Sigmoid colon (tissue), 6 donors: ENCODE measurements at regions not wholly inside any gene's neighbourhood (a gene's known extent, or its start where the extent isn't known, plus 50 kb on each side); places are given as distances from the start of the nearest gene placed in this dataset.

Experiments used
- DNase-seq: peaks from one replicate; pipeline ENCODE4 v3.0.0-alpha.2; 2019
- H3K27ac ChIP-seq, 4 donors: fragments of 200-600 bp; sonication (generic); one replicate each; pipeline ENCODE4 v1.5.1; 2016 to 2019; ENCODE audit warnings: mild to moderate bottlenecking in 1 of 4
- H3K27me3 ChIP-seq, 3 donors: fragments of 200-600 bp; sonication (generic); one replicate each; pipeline ENCODE4 v1.5.1; 2019; ENCODE audit warnings: mild to moderate bottlenecking in 1 of 3
- H3K36me3 ChIP-seq, 4 donors: fragments of 200-600 bp; sonication (generic); one replicate each; pipeline ENCODE4 v1.5.1; 2016 to 2019
- H3K4me1 ChIP-seq, 4 donors: fragments of 200-600 bp; sonication (generic); one replicate each; pipeline ENCODE4 v1.5.1; 2017 to 2019
- H3K4me3 ChIP-seq, 4 donors: fragments of 200-600 bp; sonication (generic); one replicate each; pipeline ENCODE4 v1.5.1; 2017 to 2019; ENCODE audit warnings: mild to moderate bottlenecking in 2 of 4, moderate library complexity in 1 of 4
- H3K9me3 ChIP-seq, 4 donors: fragments of 200-600 bp in 3 of 4; sonication (generic) in 3 of 4; one replicate each; pipeline versions ENCODE4 v1.5.1 to v1.6.1; 2013 to 2019
- EP300 ChIP-seq, 4 donors: sonication (generic); formaldehyde crosslinking; IDR thresholded peaks; one replicate each; pipeline ENCODE4 v1.6.1; 2017; ENCODE audit warnings: antibody characterized with exemption in 4 of 4
- POLR2A ChIP-seq, 2 donors: fragments of 450-650 bp; IDR thresholded peaks; one replicate each; pipeline ENCODE4 v1.6.1; 2016; ENCODE audit warnings: antibody characterized with exemption in 2 of 2, mild to moderate bottlenecking in 2 of 2, moderate library complexity in 2 of 2
- POLR2AphosphoS5 ChIP-seq, 4 donors: sonication (generic); formaldehyde crosslinking; IDR thresholded peaks; one replicate each; pipeline ENCODE4 v1.6.1; 2017; ENCODE audit warnings: antibody characterized with exemption in 4 of 4
- WGBS, 2 donors: extraction: QIAGEN DNeasy Blood & Tissue Kit; methylation state at CpG; one replicate each; pipeline ENCODE4 v1.1.7; 2013; 5-methylcytosine and 5-hydroxymethylcytosine counted together
- intact Hi-C: fragments of 100-400 bp; cut with DNase I; formaldehyde crosslinking; loops from one replicate; pipeline ENCODE4 v1.15.1; 2023
- TF ChIP-seq, protein P1 (sequence below), 4 experiments: fragments of 450-650 bp in 3 of 4; fragments of 200-600 bp in 1 of 4; IDR thresholded peaks; one replicate each; pipeline ENCODE4 v1.5.1; 2016 to 2019; ENCODE audit warnings: antibody characterized with exemption in 4 of 4, mild to moderate bottlenecking in 3 of 4, moderate library complexity in 2 of 4
- donor health status: healthy with polysubstance abuse.
- donor health status: healthy.

GRCh38 chr6:28737750-28738395 is 185.9 kb downstream of the TRIM27 start:
- Histone ChIP-seq H3K4me1 (no peaks in the 10 kb centered on the region), H3K9me3 (peaks cover 0 to 7% (median 6%) of the 10 kb centered on the region in 4 donors), H3K27ac (no peak overlapping the region), H3K4me3 (no peak overlapping the region), H3K27me3 (peaks cover 21 to 100% (median 68%) of the 10 kb centered on the region in 3 donors), H3K36me3 (no peaks in the 10 kb centered on the region)
- TF ChIP-seq POLR2A (IDR thresholded peaks at IDR 0.05) (no peak), POLR2AphosphoS5 (IDR thresholded peaks at IDR 0.05) (no peak), EP300 (IDR thresholded peaks at IDR 0.05) (no peak)
- TF ChIP-seq, protein P1, sequence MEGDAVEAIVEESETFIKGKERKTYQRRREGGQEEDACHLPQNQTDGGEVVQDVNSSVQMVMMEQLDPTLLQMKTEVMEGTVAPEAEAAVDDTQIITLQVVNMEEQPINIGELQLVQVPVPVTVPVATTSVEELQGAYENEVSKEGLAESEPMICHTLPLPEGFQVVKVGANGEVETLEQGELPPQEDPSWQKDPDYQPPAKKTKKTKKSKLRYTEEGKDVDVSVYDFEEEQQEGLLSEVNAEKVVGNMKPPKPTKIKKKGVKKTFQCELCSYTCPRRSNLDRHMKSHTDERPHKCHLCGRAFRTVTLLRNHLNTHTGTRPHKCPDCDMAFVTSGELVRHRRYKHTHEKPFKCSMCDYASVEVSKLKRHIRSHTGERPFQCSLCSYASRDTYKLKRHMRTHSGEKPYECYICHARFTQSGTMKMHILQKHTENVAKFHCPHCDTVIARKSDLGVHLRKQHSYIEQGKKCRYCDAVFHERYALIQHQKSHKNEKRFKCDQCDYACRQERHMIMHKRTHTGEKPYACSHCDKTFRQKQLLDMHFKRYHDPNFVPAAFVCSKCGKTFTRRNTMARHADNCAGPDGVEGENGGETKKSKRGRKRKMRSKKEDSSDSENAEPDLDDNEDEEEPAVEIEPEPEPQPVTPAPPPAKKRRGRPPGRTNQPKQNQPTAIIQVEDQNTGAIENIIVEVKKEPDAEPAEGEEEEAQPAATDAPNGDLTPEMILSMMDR (IDR thresholded peaks at IDR 0.05): no peak
- DNase-seq: no peak
- intact Hi-C loops: no loop called here
- 16 to 61% methylated on average over 17 of the region's 17 CpGs for WGBS, 2 donors

GRCh38 chr6:28738396-28738765 is 185.4 kb downstream of the TRIM27 start:
- no peak overlapping the region for H3K27ac ChIP-seq
- DNase-seq: no peak
- peaks cover 0 to 7% (median 6%) of the 10 kb centered on the region in 4 donors for H3K9me3 ChIP-seq
- intact Hi-C loops: no loop called here
- H3K27me3 ChIP-seq: peaks cover 21 to 100% (median 68%) of the 10 kb centered on the region in 3 donors
- no peak overlapping the region for H3K4me3 ChIP-seq
- H3K4me1 ChIP-seq: no peaks in the 10 kb centered on the region
- no peaks in the 10 kb centered on the region for H3K36me3 ChIP-seq
- 16 to 65% methylated on average over 16 of the region's 16 CpGs for WGBS, 2 donors
- TF ChIP-seq EP300 (IDR thresholded peaks at IDR 0.05) (no peak), POLR2A (IDR thresholded peaks at IDR 0.05) (no peak), POLR2AphosphoS5 (IDR thresholded peaks at IDR 0.05) (no peak)
- TF ChIP-seq, protein P1 (IDR thresholded peaks at IDR 0.05): no peak

DNA sequence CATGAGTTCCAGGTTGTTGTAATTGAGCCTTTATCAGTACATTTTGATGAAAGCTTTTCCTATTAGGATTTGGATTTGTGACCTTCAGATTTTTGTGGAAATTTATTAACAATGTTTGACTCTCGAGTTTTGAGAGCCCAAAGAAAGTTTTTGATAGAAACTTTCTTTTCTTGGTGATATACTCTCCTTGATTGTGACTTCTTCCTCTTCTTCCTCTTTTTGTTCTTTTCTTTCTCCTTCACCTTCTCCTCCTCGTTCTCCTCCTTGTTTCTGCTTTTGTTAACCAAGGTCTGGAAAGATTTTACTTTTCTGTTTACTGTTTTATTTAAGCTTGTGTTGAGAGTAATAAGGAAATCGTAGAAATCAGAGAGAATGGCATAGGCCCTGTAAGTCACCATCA is 182.4 kb downstream of the TRIM27 start:
- intact Hi-C loops: no loop called here
- Histone ChIP-seq H3K36me3 (no peaks in the 10 kb centered on the region), H3K4me3 (no peak overlapping the region), H3K9me3 (peaks cover 0 to 7% (median 2%) of the 10 kb centered on the region in 4 donors), H3K27ac (no peak overlapping the region), H3K4me1 (no peaks in the 10 kb centered on the region), H3K27me3 (peaks cover 6 to 98% (median 44%) of the 10 kb centered on the region in 3 donors)
- TF ChIP-seq POLR2A (IDR thresholded peaks at IDR 0.05) (no peak), EP300 (IDR thresholded peaks at IDR 0.05) (no peak), POLR2AphosphoS5 (IDR thresholded peaks at IDR 0.05) (no peak)
- TF ChIP-seq, protein P1 (IDR thresholded peaks at IDR 0.05): no peak
- DNase-seq: no peak
- 50 to 51% methylated on average over 3 of the region's 3 CpGs for WGBS, 2 donors

DNA sequence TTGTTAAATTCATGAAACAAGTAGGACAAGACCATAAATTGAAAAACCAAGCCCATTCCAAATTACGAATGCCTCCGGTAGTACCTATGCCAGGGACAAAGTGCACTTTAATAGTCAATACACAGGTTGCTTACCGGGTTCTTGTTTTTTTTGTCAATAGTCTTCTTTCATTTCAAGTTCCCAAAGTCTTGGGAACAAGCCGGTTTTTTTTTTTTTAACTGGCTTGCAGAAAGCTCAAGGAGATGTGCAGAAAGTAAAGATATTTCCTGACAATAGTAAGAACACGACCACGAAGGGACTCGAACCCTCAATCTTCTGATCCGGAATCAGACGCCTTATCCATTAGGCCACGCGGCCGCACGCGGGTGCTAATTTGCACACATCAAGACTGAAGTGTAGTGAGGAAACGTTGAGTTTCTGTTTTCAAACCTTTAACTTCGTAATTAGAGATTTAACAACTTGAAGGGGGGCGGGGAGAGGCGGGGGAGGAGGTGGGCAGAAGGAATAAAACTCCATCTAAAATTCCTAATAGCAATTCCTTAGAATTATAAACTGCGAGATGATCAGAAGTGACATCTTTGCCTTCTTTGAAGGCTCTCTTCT is 181.0 kb downstream of the TRIM27 start:
- peaks cover 0 to 4% (median 2%) of the 10 kb centered on the region in 4 donors for H3K9me3 ChIP-seq
- no peak overlapping the region for H3K27ac ChIP-seq
- no peak for DNase-seq
- no peaks in the 10 kb centered on the region for H3K36me3 ChIP-seq
- H3K4me1 ChIP-seq: no peaks in the 10 kb centered on the region
- peaks cover 5 to 93% (median 33%) of the 10 kb centered on the region in 3 donors for H3K27me3 ChIP-seq
- H3K4me3 ChIP-seq: no peak overlapping the region
- TF ChIP-seq POLR2A (IDR thresholded peaks at IDR 0.05): no peak
- TF ChIP-seq, protein P1 (IDR thresholded peaks at IDR 0.05): no peak
- TF ChIP-seq EP300 (IDR thresholded peaks at IDR 0.05): no peak
- TF ChIP-seq POLR2AphosphoS5 (IDR thresholded peaks at IDR 0.05): no peak
- WGBS, 2 donors: 7 to 34% methylated on average over 19 of the region's 19 CpGs
- intact Hi-C loops: no loop called here
